ENCODE measurements at regions not wholly inside any gene's neighbourhood (a gene's known extent, or its start where the extent isn't known, plus 50 kb on each side); places are given as distances from the start of the nearest gene placed in this dataset.

DNA sequence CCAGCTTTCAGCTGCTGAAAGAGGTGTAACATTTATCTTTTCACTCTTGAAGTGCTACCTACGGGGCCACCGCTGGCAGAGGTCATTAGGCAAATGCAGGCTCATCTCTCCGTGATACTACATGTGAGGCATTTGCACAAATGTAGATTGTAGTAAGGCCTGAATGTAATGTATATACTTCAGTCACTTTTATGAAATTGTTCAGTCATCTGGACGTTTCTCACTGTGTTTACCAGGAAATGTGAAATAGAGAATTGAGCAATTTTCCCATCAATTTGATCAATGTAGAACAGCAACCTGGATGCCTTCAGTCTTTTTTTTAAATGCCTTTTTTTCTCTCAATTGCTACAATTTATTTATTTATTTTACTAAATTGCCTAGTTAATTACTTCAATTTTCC, 368.3 kb upstream of the AZI2 start:
- BruUV-seq (replicated peaks): no TSS peak
- H3K36me3 ChIP-seq (ENCODE audit: control insufficient read depth, insufficient read depth, low read length): no peaks in the 10 kb centered on the region

DNA sequence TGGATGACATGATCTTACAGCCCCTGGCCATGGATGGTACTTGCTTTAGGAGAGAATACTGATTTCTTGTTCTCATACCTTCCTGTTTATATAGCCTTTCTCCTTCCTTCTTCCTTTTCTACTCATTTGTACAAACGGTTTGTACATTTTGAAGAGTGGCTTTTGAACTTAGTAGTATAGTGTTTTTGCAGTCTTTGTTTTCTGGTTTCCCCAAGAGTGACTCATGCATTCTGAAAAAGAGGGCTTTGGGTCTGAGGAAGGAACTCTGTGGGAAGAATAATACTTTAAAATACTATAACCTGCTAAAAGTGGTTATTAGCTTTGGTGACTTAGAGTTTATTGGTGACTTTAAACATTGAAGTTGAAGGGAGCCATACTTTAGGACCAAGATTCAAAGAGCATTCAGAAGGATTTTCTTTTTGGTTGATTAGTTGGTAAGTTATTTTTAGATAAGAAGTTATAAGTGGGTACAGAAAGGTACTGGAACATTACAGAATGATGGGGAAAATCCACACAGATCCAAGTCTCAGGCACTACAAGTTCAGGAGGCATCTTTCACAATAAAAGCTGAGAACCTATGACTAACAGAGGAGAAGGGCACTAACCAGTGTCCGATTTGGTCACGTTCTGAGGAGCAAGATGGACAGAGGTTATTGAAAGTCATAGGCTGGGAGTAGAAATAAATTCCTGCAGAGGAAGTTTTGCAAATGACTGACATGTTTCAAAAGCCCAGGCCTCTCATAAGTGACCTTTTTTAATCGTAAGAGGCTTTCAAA, 369.6 kb upstream of the AZI2 start:
- H3K9me3 ChIP-seq (ENCODE audit: control insufficient read depth, insufficient read depth, low read depth, low read length): no peaks in the 10 kb centered on the region
- intact Hi-C loops (cut with micrococcal nuclease; ENCODE audit: unreplicated experiment) (no loop called here), in situ Hi-C loops (cut with HindIII; ENCODE audit: low pct_unique_long_range_greater_than_20kb, low sequenced_read_pairs) (no loop called here)
- H3K27me3 ChIP-seq (ENCODE audit: control insufficient read depth, insufficient read depth, low read length): no peaks in the 10 kb centered on the region
- no peaks in the 10 kb centered on the region for H3K36me3 ChIP-seq (ENCODE audit: control insufficient read depth, insufficient read depth, low read length)
- TF ChIP-seq POLR2AphosphoS5 (IDR thresholded peaks at IDR 0.05; ENCODE audit: low read depth, low read length): no peak
- TF ChIP-seq, protein P1, sequence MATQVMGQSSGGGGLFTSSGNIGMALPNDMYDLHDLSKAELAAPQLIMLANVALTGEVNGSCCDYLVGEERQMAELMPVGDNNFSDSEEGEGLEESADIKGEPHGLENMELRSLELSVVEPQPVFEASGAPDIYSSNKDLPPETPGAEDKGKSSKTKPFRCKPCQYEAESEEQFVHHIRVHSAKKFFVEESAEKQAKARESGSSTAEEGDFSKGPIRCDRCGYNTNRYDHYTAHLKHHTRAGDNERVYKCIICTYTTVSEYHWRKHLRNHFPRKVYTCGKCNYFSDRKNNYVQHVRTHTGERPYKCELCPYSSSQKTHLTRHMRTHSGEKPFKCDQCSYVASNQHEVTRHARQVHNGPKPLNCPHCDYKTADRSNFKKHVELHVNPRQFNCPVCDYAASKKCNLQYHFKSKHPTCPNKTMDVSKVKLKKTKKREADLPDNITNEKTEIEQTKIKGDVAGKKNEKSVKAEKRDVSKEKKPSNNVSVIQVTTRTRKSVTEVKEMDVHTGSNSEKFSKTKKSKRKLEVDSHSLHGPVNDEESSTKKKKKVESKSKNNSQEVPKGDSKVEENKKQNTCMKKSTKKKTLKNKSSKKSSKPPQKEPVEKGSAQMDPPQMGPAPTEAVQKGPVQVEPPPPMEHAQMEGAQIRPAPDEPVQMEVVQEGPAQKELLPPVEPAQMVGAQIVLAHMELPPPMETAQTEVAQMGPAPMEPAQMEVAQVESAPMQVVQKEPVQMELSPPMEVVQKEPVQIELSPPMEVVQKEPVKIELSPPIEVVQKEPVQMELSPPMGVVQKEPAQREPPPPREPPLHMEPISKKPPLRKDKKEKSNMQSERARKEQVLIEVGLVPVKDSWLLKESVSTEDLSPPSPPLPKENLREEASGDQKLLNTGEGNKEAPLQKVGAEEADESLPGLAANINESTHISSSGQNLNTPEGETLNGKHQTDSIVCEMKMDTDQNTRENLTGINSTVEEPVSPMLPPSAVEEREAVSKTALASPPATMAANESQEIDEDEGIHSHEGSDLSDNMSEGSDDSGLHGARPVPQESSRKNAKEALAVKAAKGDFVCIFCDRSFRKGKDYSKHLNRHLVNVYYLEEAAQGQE (IDR thresholded peaks at IDR 0.05; ENCODE audit: insufficient read depth in 1 of 2, low read depth in 2 of 2, low read length in 1 of 2): no peak
- TF ChIP-seq TCF7L2 (IDR thresholded peaks at IDR 0.05; ENCODE audit: low read depth, low read length): no peak
- TF ChIP-seq SIN3A (IDR thresholded peaks at IDR 0.05; ENCODE audit: borderline replicate concordance, insufficient read depth, low read depth, low read length): no peak
- TF ChIP-seq, protein P2, sequence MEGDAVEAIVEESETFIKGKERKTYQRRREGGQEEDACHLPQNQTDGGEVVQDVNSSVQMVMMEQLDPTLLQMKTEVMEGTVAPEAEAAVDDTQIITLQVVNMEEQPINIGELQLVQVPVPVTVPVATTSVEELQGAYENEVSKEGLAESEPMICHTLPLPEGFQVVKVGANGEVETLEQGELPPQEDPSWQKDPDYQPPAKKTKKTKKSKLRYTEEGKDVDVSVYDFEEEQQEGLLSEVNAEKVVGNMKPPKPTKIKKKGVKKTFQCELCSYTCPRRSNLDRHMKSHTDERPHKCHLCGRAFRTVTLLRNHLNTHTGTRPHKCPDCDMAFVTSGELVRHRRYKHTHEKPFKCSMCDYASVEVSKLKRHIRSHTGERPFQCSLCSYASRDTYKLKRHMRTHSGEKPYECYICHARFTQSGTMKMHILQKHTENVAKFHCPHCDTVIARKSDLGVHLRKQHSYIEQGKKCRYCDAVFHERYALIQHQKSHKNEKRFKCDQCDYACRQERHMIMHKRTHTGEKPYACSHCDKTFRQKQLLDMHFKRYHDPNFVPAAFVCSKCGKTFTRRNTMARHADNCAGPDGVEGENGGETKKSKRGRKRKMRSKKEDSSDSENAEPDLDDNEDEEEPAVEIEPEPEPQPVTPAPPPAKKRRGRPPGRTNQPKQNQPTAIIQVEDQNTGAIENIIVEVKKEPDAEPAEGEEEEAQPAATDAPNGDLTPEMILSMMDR (IDR thresholded peaks at IDR 0.05): no peak
- CTCF ChIA-PET: no interaction called here
- POLR2A ChIA-PET: no interaction called here
- H3K4me1 ChIP-seq (ENCODE audit: control insufficient read depth, insufficient read depth, low read length): no peaks in the 10 kb centered on the region
- BruUV-seq (replicated peaks): no TSS peak
- H3K27ac ChIP-seq (ENCODE audit: low read length): no peak overlapping the region
- ATAC-seq (no peak), DNase-seq (ENCODE audit: low read depth, low spot score) (no peak)
- no peak overlapping the region for H3K4me3 ChIP-seq (ENCODE audit: low read depth in 2 of 2, low read length in 2 of 2)

More for the DNA sequence above, 368.3 kb upstream of the AZI2 start:
- in situ Hi-C loops (cut with HindIII; ENCODE audit: low pct_unique_long_range_greater_than_20kb, low sequenced_read_pairs) (no loop called here), intact Hi-C loops (cut with micrococcal nuclease; ENCODE audit: unreplicated experiment) (no loop called here)
- no peak for TF ChIP-seq SIN3A (IDR thresholded peaks at IDR 0.05; ENCODE audit: borderline replicate concordance, insufficient read depth, low read depth, low read length)
- TF ChIP-seq, protein P1 (IDR thresholded peaks at IDR 0.05; ENCODE audit: insufficient read depth in 1 of 2, low read depth in 2 of 2, low read length in 1 of 2): no peak
- no peak for TF ChIP-seq POLR2AphosphoS5 (IDR thresholded peaks at IDR 0.05; ENCODE audit: low read depth, low read length)
- TF ChIP-seq, protein P2 (IDR thresholded peaks at IDR 0.05): no peak
- TF ChIP-seq TCF7L2 (IDR thresholded peaks at IDR 0.05; ENCODE audit: low read depth, low read length): no peak
- H3K27ac ChIP-seq (ENCODE audit: low read length): no peak overlapping the region
- CTCF ChIA-PET: no interaction called here
- DNase-seq (ENCODE audit: low read depth, low spot score) (no peak), ATAC-seq (no peak)
- H3K4me3 ChIP-seq (ENCODE audit: low read depth in 2 of 2, low read length in 2 of 2): no peak overlapping the region
- H3K4me1 ChIP-seq (ENCODE audit: control insufficient read depth, insufficient read depth, low read length): no peaks in the 10 kb centered on the region
- POLR2A ChIA-PET: no interaction called here
- no peaks in the 10 kb centered on the region for H3K9me3 ChIP-seq (ENCODE audit: control insufficient read depth, insufficient read depth, low read depth, low read length)
- H3K27me3 ChIP-seq (ENCODE audit: control insufficient read depth, insufficient read depth, low read length): no peaks in the 10 kb centered on the region
